ENCODE measurements at regions not wholly inside any gene's neighbourhood (a gene's known extent, or its start where the extent isn't known, plus 50 kb on each side); places are given as distances from the start of the nearest gene placed in this dataset.
"Not testable (repeated sequence)": the region's sequence is repeated elsewhere in the genome, so short reads cannot be mapped to it uniquely, and the experiment has no call there.

GRCh38 chr4:132122741-132123140, 1026.4 kb upstream of the PCDH10 start:
- H3K4me3 ChIP-seq (replicated peaks in 1 of 3; ENCODE audit: insufficient read depth in 1 of 3, low read depth in 2 of 3, low read length in 3 of 3); H3K4me1 ChIP-seq (ENCODE audit: insufficient read depth, low read length); in situ Hi-C loops (cut with HindIII; ENCODE audit: extremely low pct_ligation_motif_present, low pct_unique_long_range_greater_than_20kb); H3K79me2 ChIP-seq (ENCODE audit: insufficient read depth, low read length); intact Hi-C loops (cut with micrococcal nuclease; ENCODE audit: unreplicated experiment); BruUV-seq (replicated peaks); FAIRE-seq; H3K4me2 ChIP-seq (ENCODE audit: low read depth, low read length); H3K36me3 ChIP-seq (replicated peaks in 1 of 2; ENCODE audit: control insufficient read depth in 1 of 2, insufficient read depth in 2 of 2, low read length in 2 of 2); H3K27me3 ChIP-seq (ENCODE audit: control insufficient read depth in 1 of 2, insufficient read depth in 2 of 2, low read length in 2 of 2); H2AFZ ChIP-seq (ENCODE audit: low read length); POLR2A ChIA-PET; H4K20me1 ChIP-seq (ENCODE audit: insufficient read depth, low read length); CTCF ChIA-PET (ENCODE audit: low intra/inter-chr PET ratio, low total read pairs); H3K9me3 ChIP-seq (ENCODE audit: low read length); ATAC-seq; H3K9ac ChIP-seq (ENCODE audit: insufficient read depth, low read depth, low read length); DNase-seq (ENCODE audit: low spot score); H3K27ac ChIP-seq (ENCODE audit: extremely low read length, insufficient read depth, low read length): not testable (repeated sequence)
- 0% methylated on average over 1 of the region's 1 CpG for WGBS (ENCODE audit: low lambda C conversion rate)

GRCh38 chr4:132123870-132124623, 1025.0 kb upstream of the PCDH10 start:
- H3K79me2 ChIP-seq (ENCODE audit: insufficient read depth, low read length), result no peaks in the 10 kb centered on the region
- H3K4me1 ChIP-seq (ENCODE audit: insufficient read depth, low read length), result no peaks in the 10 kb centered on the region
- H4K20me1 ChIP-seq (ENCODE audit: insufficient read depth, low read length), result no peaks in the 10 kb centered on the region
- H3K4me2 ChIP-seq (ENCODE audit: low read depth, low read length), result peak overlapping the region; percentile 49; the same call in 1 of the 2 replicates
- H3K36me3 ChIP-seq (replicated peaks in 1 of 2; ENCODE audit: control insufficient read depth in 1 of 2, insufficient read depth in 2 of 2, low read length in 2 of 2), result no peaks in the 10 kb centered on the region
- WGBS (ENCODE audit: low lambda C conversion rate), result 74% methylated on average over 15 of the region's 15 CpGs
- in situ Hi-C loops (cut with HindIII; ENCODE audit: extremely low pct_ligation_motif_present, low pct_unique_long_range_greater_than_20kb), result no loop called here
- intact Hi-C loops (cut with micrococcal nuclease; ENCODE audit: unreplicated experiment), result no loop called here
- H3K27ac ChIP-seq (ENCODE audit: extremely low read length, insufficient read depth, low read length), result no peak overlapping the region
- peak overlapping the region; percentile 12 to 31 (median 16); a peak in 3 of 6 replicates for H3K4me3 ChIP-seq (replicated peaks in 1 of 3; ENCODE audit: insufficient read depth in 1 of 3, low read depth in 2 of 3, low read length in 3 of 3)
- FAIRE-seq (no peak), DNase-seq (ENCODE audit: low spot score) (no peak), ATAC-seq (no peak)
- BruUV-seq (replicated peaks), result no TSS peak
- no peaks in the 10 kb centered on the region; a peak in 1 of 5 replicates for H3K27me3 ChIP-seq (ENCODE audit: control insufficient read depth in 1 of 2, insufficient read depth in 2 of 2, low read length in 2 of 2)
- H2AFZ ChIP-seq (ENCODE audit: low read length), result peak overlapping the region; percentile 42
- no peak for TF ChIP-seq ZNF296 (CRISPR knock-in tag; conservative IDR thresholded peaks at IDR 0.05)
- TF ChIP-seq IRF2 (CRISPR knock-in tag; IDR thresholded peaks at IDR 0.05), result 0 out of 2 replicates have a peak, but pooled peaks have one; percentile 26
- ChIA-PET POLR2A (no interaction called here), CTCF (ENCODE audit: low intra/inter-chr PET ratio, low total read pairs) (no interaction called here)
- no peaks in the 10 kb centered on the region for H3K9me3 ChIP-seq (ENCODE audit: low read length)
- no peak overlapping the region for H3K9ac ChIP-seq (ENCODE audit: insufficient read depth, low read depth, low read length)

Measured in HepG2 (cell line).